ENCODE measurements at regions not wholly inside any gene's neighbourhood (a gene's known extent, or its start where the extent isn't known, plus 50 kb on each side); places are given as distances from the start of the nearest gene placed in this dataset.

GRCh38 chr6:126531840-126532239 lies 191.9 kb downstream of the CENPW start:
- H3K4me3 ChIP-seq (ENCODE audit: low read depth, low read length): no peak overlapping the region
- no peak for TF ChIP-seq CTCF (conservative IDR thresholded peaks at IDR 0.05; ENCODE audit: low read depth, low read length)
- no peak for DNase-seq (ENCODE audit: low read depth)

GRCh38 chr6:126534401-126534800 lies 194.5 kb downstream of the CENPW start:
- TF ChIP-seq CTCF (conservative IDR thresholded peaks at IDR 0.05; ENCODE audit: low read depth, low read length): no peak
- H3K4me3 ChIP-seq (ENCODE audit: low read depth, low read length): no peak overlapping the region

DNA sequence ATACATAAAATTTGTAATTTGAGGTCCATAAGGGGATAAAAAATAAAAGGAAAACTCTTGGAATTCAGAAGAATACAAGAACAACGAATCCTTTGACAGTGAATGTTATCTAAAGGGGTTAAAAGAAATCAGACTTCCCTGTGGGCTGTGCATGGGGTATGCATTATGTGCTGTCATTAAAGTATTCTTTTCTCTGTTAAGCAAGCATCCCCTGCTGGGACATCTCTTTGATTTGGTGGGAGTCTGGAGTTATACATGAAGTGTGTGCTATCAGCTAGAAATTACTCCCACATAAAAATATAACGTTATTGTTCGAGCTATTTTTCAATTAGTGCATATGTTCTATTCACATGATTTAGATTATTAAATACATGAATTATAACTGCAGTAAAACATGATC lies 195.2 kb downstream of the CENPW start:
- DNase-seq (ENCODE audit: low read depth): no peak
- TF ChIP-seq CTCF (conservative IDR thresholded peaks at IDR 0.05; ENCODE audit: low read depth, low read length): no peak

More at GRCh38 chr6:126534401-126534800, 194.5 kb downstream of the CENPW start:
- DNase-seq (ENCODE audit: low read depth): no peak

DNA sequence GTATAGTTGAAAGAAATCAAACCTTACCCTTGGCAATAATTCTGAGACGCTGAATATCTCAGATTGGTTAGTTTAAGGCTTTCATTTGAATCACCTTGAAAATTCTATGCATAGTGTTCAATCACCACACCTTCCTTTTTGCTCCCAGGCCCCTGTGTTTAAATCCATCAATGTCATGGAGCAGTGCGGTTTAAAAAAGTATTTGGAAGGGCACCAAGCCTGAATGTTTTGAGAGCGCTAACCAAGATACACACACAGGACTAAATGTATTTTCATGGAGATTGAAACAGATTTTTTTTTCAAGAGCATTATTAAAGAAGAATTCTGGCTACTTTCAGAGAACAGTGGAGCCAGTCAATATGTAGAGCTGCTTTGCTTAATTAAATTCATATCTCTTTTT lies 195.7 kb downstream of the CENPW start:
- TF ChIP-seq CTCF (conservative IDR thresholded peaks at IDR 0.05; ENCODE audit: low read depth, low read length): no peak
- peak; percentile 53 for DNase-seq (ENCODE audit: low read depth)
- H3K4me3 ChIP-seq (ENCODE audit: low read depth, low read length): no peak overlapping the region

More for the DNA sequence above, 195.2 kb downstream of the CENPW start:
- H3K4me3 ChIP-seq (ENCODE audit: low read depth, low read length): no peak overlapping the region

GRCh38 chr6:126537061-126537816 lies 197.3 kb downstream of the CENPW start:
- no peak for DNase-seq (ENCODE audit: low read depth)
- no peak for TF ChIP-seq CTCF (conservative IDR thresholded peaks at IDR 0.05; ENCODE audit: low read depth, low read length)
- no peak overlapping the region for H3K4me3 ChIP-seq (ENCODE audit: low read depth, low read length)

DNA sequence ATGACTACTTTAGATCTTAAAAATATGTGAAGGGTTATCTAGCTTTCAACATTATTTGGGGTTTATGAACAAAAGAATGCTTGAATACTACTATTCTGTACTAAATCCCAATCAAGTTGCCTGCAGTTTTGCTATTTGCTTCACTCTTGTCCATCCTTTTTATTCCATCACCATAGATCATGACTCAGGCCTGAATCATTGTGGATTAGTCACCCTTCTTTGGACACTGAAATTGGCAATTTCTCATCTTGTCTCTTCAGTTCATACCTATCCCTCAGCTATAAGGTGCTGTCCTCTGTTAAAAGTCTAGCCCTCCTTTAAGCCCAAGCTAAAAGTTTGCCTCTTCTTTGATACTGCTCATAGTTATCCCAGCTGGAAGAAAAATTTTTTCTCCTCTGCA lies 199.1 kb downstream of the CENPW start:
- TF ChIP-seq CTCF (conservative IDR thresholded peaks at IDR 0.05; ENCODE audit: low read depth, low read length): no peak
- peak; percentile 71 for DNase-seq (ENCODE audit: low read depth)

DNA sequence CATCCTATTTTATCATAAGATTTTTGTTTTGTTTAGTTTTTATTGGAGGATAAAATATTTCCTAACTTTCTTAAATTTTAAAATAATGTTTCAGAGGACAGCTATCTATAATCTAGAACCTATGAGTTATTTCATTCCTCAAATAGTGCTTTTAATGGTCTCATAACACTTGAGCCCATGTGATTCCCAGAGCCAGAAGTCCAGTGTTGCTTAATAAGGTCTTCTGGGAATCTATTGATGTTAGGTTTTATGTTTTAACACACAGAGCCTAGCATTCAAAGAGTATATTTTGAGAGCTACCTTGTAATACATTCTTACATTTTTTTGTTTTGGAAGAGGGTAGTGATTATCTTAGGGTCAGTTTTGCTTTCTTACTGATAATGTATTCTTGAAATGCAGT lies 200.2 kb downstream of the CENPW start:
- peak; percentile 25 for DNase-seq (ENCODE audit: low read depth)
- TF ChIP-seq CTCF (conservative IDR thresholded peaks at IDR 0.05; ENCODE audit: low read depth, low read length): no peak
- H3K4me3 ChIP-seq (ENCODE audit: low read depth, low read length): no peak overlapping the region

More for the DNA sequence above, 199.1 kb downstream of the CENPW start:
- H3K4me3 ChIP-seq (ENCODE audit: low read depth, low read length): no peak overlapping the region

All from choroid plexus epithelial cell (primary cell).